Stimulated activated CD4-positive, alpha-beta T cell treated with anti-CD3 and anti-CD28 coated beads, Interleukin-12 subunit alpha, Interleukin-12 subunit beta, amount 100 ng/mL, for 48 hours (primary cell): ENCODE measurements at regions not wholly inside any gene's neighbourhood (a gene's known extent, or its start where the extent isn't known, plus 50 kb on each side); places are given as distances from the start of the nearest gene placed in this dataset.

Experiments
- DNase-seq, 3 donors: peaks; one replicate each; pipeline ENCODE4 v3.0.0-alpha.2; 2020; ENCODE audit warnings: low read depth in 2 of 3, low spot score in 1 of 3

GRCh38 chr7:38002689-38003088 lies 82.2 kb downstream of the EPDR1 start:
- no peak for DNase-seq

GRCh38 chr7:38006559-38006958 lies 86.1 kb downstream of the EPDR1 start:
- no peak for DNase-seq

- DNase-seq: no peak
These were observed 86.7 kb downstream of the EPDR1 start for GRCh38 chr7:38007096-38007495.

- DNase-seq: no peak
These were observed 92.8 kb downstream of the EPDR1 start for GRCh38 chr7:38013246-38013645.

GRCh38 chr7:38016567-38016966 lies 96.1 kb downstream of the EPDR1 start:
- no peak for DNase-seq

- DNase-seq: no peak
These were observed 96.9 kb downstream of the EPDR1 start for GRCh38 chr7:38017320-38017719.

- DNase-seq: no peak
These were observed 99.8 kb downstream of the EPDR1 start for GRCh38 chr7:38020121-38020785.

GRCh38 chr7:38021892-38022291 lies 101.5 kb downstream of the EPDR1 start:
- DNase-seq: no peak

- DNase-seq: no peak
These were observed 105.4 kb downstream of the EPDR1 start for GRCh38 chr7:38025815-38026214.

GRCh38 chr7:38027884-38028455 lies 107.5 kb downstream of the EPDR1 start:
- no peak for DNase-seq

- no peak for DNase-seq
These were observed 113.8 kb downstream of the EPDR1 start for GRCh38 chr7:38034062-38034908.

GRCh38 chr7:38040831-38041230 lies 120.4 kb downstream of the EPDR1 start:
- no peak for DNase-seq

GRCh38 chr7:38049679-38050078 lies 128.4 kb upstream of the STARD3NL start:
- DNase-seq: no peak

- DNase-seq: no peak
These were observed 126.7 kb upstream of the STARD3NL start for GRCh38 chr7:38051311-38051710.

GRCh38 chr7:38051786-38052185 lies 126.3 kb upstream of the STARD3NL start:
- no peak for DNase-seq

- DNase-seq: no peak
These were observed 125.3 kb upstream of the STARD3NL start for GRCh38 chr7:38052786-38053185.

- no peak for DNase-seq
These were observed 123.8 kb upstream of the STARD3NL start for GRCh38 chr7:38054199-38054598.

GRCh38 chr7:38057829-38058228 lies 120.2 kb upstream of the STARD3NL start:
- DNase-seq: no peak

- DNase-seq: no peak
These were observed 117.9 kb upstream of the STARD3NL start for GRCh38 chr7:38060116-38060515.

GRCh38 chr7:38060637-38061036 lies 117.4 kb upstream of the STARD3NL start:
- no peak for DNase-seq

- no peak for DNase-seq
These were observed 111.7 kb upstream of the STARD3NL start for GRCh38 chr7:38066391-38066790.

GRCh38 chr7:38068461-38068860 lies 109.6 kb upstream of the STARD3NL start:
- DNase-seq: no peak
